ENCODE measurements at regions not wholly inside any gene's neighbourhood (a gene's known extent, or its start where the extent isn't known, plus 50 kb on each side); places are given as distances from the start of the nearest gene placed in this dataset.

DNA sequence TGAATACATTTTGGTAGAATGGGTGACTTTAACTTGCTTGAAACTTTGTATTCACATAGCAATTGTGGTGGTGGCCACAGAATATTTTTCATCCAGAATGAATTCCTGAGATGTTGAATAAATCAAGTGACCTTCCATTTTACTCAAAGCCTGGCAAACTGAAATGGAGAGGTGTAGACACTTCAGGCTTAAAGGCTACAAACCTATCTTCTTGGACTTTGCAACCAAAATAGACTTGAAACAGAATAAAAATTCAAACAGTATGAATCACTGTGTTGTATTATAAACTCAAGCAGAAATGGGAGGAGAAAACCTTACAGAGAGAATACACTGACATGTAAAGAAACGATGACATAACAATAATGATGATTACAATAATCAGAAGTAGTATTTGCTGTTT is 371.6 kb downstream of the BCKDHB start:
- TF ChIP-seq, protein P1, sequence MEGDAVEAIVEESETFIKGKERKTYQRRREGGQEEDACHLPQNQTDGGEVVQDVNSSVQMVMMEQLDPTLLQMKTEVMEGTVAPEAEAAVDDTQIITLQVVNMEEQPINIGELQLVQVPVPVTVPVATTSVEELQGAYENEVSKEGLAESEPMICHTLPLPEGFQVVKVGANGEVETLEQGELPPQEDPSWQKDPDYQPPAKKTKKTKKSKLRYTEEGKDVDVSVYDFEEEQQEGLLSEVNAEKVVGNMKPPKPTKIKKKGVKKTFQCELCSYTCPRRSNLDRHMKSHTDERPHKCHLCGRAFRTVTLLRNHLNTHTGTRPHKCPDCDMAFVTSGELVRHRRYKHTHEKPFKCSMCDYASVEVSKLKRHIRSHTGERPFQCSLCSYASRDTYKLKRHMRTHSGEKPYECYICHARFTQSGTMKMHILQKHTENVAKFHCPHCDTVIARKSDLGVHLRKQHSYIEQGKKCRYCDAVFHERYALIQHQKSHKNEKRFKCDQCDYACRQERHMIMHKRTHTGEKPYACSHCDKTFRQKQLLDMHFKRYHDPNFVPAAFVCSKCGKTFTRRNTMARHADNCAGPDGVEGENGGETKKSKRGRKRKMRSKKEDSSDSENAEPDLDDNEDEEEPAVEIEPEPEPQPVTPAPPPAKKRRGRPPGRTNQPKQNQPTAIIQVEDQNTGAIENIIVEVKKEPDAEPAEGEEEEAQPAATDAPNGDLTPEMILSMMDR (IDR thresholded peaks at IDR 0.05; ENCODE audit: low read depth, low read length, missing input control): no peak
- TF ChIP-seq TAF1 (conservative IDR thresholded peaks at IDR 0.05) (no peak), SP1 (IDR thresholded peaks at IDR 0.05) (no peak), JUND (IDR thresholded peaks at IDR 0.05) (no peak), RAD21 (IDR thresholded peaks at IDR 0.05) (no peak), YY1 (IDR thresholded peaks at IDR 0.05) (no peak), HNF4A (conservative IDR thresholded peaks at IDR 0.05) (no peak), EGR1 (IDR thresholded peaks at IDR 0.05; ENCODE audit: low read depth in 2 of 2) (no peak), FOXA1 (IDR thresholded peaks at IDR 0.05) (no peak), NR2F2 (IDR thresholded peaks at IDR 0.05) (no peak)
- TF ChIP-seq, protein P2, sequence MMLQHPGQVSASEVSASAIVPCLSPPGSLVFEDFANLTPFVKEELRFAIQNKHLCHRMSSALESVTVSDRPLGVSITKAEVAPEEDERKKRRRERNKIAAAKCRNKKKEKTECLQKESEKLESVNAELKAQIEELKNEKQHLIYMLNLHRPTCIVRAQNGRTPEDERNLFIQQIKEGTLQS (IDR thresholded peaks at IDR 0.05): no peak
- TF ChIP-seq, protein P3, sequence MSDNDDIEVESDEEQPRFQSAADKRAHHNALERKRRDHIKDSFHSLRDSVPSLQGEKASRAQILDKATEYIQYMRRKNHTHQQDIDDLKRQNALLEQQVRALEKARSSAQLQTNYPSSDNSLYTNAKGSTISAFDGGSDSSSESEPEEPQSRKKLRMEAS (IDR thresholded peaks at IDR 0.05): no peak
- TF ChIP-seq, protein P4, sequence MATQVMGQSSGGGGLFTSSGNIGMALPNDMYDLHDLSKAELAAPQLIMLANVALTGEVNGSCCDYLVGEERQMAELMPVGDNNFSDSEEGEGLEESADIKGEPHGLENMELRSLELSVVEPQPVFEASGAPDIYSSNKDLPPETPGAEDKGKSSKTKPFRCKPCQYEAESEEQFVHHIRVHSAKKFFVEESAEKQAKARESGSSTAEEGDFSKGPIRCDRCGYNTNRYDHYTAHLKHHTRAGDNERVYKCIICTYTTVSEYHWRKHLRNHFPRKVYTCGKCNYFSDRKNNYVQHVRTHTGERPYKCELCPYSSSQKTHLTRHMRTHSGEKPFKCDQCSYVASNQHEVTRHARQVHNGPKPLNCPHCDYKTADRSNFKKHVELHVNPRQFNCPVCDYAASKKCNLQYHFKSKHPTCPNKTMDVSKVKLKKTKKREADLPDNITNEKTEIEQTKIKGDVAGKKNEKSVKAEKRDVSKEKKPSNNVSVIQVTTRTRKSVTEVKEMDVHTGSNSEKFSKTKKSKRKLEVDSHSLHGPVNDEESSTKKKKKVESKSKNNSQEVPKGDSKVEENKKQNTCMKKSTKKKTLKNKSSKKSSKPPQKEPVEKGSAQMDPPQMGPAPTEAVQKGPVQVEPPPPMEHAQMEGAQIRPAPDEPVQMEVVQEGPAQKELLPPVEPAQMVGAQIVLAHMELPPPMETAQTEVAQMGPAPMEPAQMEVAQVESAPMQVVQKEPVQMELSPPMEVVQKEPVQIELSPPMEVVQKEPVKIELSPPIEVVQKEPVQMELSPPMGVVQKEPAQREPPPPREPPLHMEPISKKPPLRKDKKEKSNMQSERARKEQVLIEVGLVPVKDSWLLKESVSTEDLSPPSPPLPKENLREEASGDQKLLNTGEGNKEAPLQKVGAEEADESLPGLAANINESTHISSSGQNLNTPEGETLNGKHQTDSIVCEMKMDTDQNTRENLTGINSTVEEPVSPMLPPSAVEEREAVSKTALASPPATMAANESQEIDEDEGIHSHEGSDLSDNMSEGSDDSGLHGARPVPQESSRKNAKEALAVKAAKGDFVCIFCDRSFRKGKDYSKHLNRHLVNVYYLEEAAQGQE (IDR thresholded peaks at IDR 0.05): no peak
- TF ChIP-seq, protein P5, sequence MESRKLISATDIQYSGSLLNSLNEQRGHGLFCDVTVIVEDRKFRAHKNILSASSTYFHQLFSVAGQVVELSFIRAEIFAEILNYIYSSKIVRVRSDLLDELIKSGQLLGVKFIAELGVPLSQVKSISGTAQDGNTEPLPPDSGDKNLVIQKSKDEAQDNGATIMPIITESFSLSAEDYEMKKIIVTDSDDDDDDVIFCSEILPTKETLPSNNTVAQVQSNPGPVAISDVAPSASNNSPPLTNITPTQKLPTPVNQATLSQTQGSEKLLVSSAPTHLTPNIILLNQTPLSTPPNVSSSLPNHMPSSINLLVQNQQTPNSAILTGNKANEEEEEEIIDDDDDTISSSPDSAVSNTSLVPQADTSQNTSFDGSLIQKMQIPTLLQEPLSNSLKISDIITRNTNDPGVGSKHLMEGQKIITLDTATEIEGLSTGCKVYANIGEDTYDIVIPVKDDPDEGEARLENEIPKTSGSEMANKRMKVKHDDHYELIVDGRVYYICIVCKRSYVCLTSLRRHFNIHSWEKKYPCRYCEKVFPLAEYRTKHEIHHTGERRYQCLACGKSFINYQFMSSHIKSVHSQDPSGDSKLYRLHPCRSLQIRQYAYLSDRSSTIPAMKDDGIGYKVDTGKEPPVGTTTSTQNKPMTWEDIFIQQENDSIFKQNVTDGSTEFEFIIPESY (IDR thresholded peaks at IDR 0.05): no peak
